K562 (cell line): ENCODE measurements at regions not wholly inside any gene's neighbourhood (a gene's known extent, or its start where the extent isn't known, plus 50 kb on each side); places are given as distances from the start of the nearest gene placed in this dataset.

Source experiments
- ATAC-seq: fragments of 200-7000 bp; cut with Tn5 transposase; 3 replicates; pipeline ENCODE4 v1.9.1; 2020; ENCODE audit warnings: moderate library complexity
- BruUV-seq: library from RNA; stranded (reverse); fragments of 400-500 nt; replicated peaks from 2 replicates; lab custom pipeline; 2021; lab: Mats Ljungman, UMichigan
- CTCF ChIA-PET: fragments of 300-600 bp; formaldehyde crosslinking; extraction: SDS; loops from one replicate; lab custom pipeline; 2021; ENCODE audit warnings: low intra/inter-chr PET ratio; lab: Yijun Ruan, JAX
- POLR2A ChIA-PET: fragments of 300-600, 350-650 bp; sonication (Branson Sonifier 250); formaldehyde crosslinking; extraction: SDS; loops from one replicate; lab custom pipeline; 2021; ENCODE audit warnings: antibody characterized with exemption, inconsistent platforms; lab: Yijun Ruan, JAX
- DNase-seq, 4 experiments: peaks; one replicate each; pipeline versions ENCODE4 v3.0.0 to v3.0.0-alpha.2; 2011 to 2018; ENCODE audit warnings: low spot score in 3 of 4, mixed read lengths in 3 of 4; ENCODE audit errors: extremely low read depth in 1 of 4
- FAIRE-seq: peaks from 2 replicates; lab custom pipeline; 2011; peaks lifted over from hg19 to GRCh38; lab: Jason Lieb, UNC
- H2AFZ ChIP-seq: 2 replicates; pipeline ENCODE4 v1.6.0; 2011; ENCODE audit warnings: low read depth, low read length, control low read depth, inconsistent platforms
- H3K27ac ChIP-seq: fragments of 200-600 bp; 3 replicates; pipeline ENCODE4 v1.8.0; 2011; ENCODE audit warnings: low read depth, mild to moderate bottlenecking, control low read depth, inconsistent platforms, low read length, moderate library complexity, mixed read lengths; ENCODE audit errors: extremely low read depth
- H3K27me3 ChIP-seq, 2 experiments: fragments of 300-600 bp in 1 of 2; 2 replicates in 1 of 2; 3 replicates in 1 of 2; pipeline versions ENCODE4 v1.6.0 to v1.8.0; 2011; ENCODE audit warnings: inconsistent platforms in 2 of 2, low read length in 2 of 2, mild to moderate bottlenecking in 1 of 2, mixed read lengths in 1 of 2, moderate library complexity in 1 of 2; ENCODE audit not compliant: control insufficient read depth in 2 of 2, insufficient read depth in 2 of 2
- H3K36me3 ChIP-seq: fragments of 300-600 bp; 3 replicates; pipeline ENCODE4 v1.8.0; 2011; ENCODE audit warnings: mild to moderate bottlenecking, low read length, inconsistent platforms; ENCODE audit not compliant: control insufficient read depth, insufficient read depth
- H3K4me1 ChIP-seq, 2 experiments: fragments of 200-600 bp in 1 of 2; replicated peaks in 1 of 2; 2 replicates in 1 of 2; 3 replicates in 1 of 2; pipeline versions ENCODE4 v1.5.1 to v1.8.0; 2011; ENCODE audit warnings: inconsistent platforms in 2 of 2, low read length in 2 of 2, mild to moderate bottlenecking in 1 of 2, mixed read lengths in 1 of 2, moderate library complexity in 1 of 2; ENCODE audit not compliant: control insufficient read depth in 2 of 2, insufficient read depth in 2 of 2
- H3K4me2 ChIP-seq: 2 replicates; pipeline ENCODE4 v1.6.1; 2011; ENCODE audit warnings: low read length, control low read depth, inconsistent platforms, mixed read lengths; ENCODE audit not compliant: insufficient read depth
- H3K4me3 ChIP-seq: fragments of 200-600 bp; sonication (generic), shearing (Covaris generic); 2 replicates; pipeline ENCODE4 v1.5.1; 2016; ENCODE audit warnings: control low read depth, inconsistent platforms
- H3K79me2 ChIP-seq: fragments of 200-600 bp; 3 replicates; pipeline ENCODE4 v1.8.0; 2011; ENCODE audit warnings: low read length, inconsistent platforms; ENCODE audit not compliant: control insufficient read depth, insufficient read depth
- H3K9ac ChIP-seq, 2 experiments: 2 replicates each; pipeline versions ENCODE4 v1.6.0 to v1.6.1; 2011; ENCODE audit warnings: low read depth in 2 of 2, low read length in 2 of 2, control low read depth in 1 of 2, inconsistent platforms in 1 of 2, mild to moderate bottlenecking in 1 of 2, mixed read lengths in 1 of 2; ENCODE audit not compliant: insufficient read depth in 1 of 2
- H3K9me1 ChIP-seq: one replicate; pipeline ENCODE4 v1.6.0; 2011; ENCODE audit warnings: inconsistent platforms, mild to moderate bottlenecking, low read length, moderate library complexity; ENCODE audit not compliant: control insufficient read depth, insufficient read depth
- H3K9me3 ChIP-seq: replicated peaks from 2 replicates; pipeline ENCODE4 v1.5.1; 2011; ENCODE audit warnings: low read depth, low read length, inconsistent platforms; ENCODE audit not compliant: control insufficient read depth, insufficient read depth
- H4K20me1 ChIP-seq: replicated peaks from 2 replicates; pipeline ENCODE4 v1.6.1; 2011; ENCODE audit warnings: low read length, inconsistent platforms, mixed read lengths; ENCODE audit not compliant: control insufficient read depth, insufficient read depth
- DNMT1 ChIP-seq: fragments of 450-650 bp; IDR thresholded peaks from 2 replicates; pipeline ENCODE4 v1.6.1; 2016; ENCODE audit warnings: antibody characterized with exemption, mild to moderate bottlenecking
- HOMEZ ChIP-seq: fragments of 250-450 bp; sonication (Bioruptor Pico); IDR thresholded peaks from 2 replicates; pipeline ENCODE4 v1.4.0; 2020; ENCODE audit warnings: mild to moderate bottlenecking, moderate library complexity
- in situ Hi-C: fragments of 300-500 bp; cut with MboI; formaldehyde crosslinking; loops from 4 replicates; pipeline ENCODE4 v1.15.0; 2018; ENCODE audit warnings: inconsistent platforms, mixed read lengths
- intact Hi-C: fragments of 100-400 bp; cut with micrococcal nuclease; formaldehyde crosslinking; loops from 2 replicates; pipeline ENCODE4 v1.14.2; 2022
- TF ChIP-seq, protein P1 (sequence below): fragments of 450-650 bp; IDR thresholded peaks from 2 replicates; pipeline ENCODE4 v1.6.1; 2016; ENCODE audit warnings: borderline replicate concordance

GRCh38 chr4:91916219-91916618 lies 387.5 kb upstream of the GRID2 start:
- in situ Hi-C loops, result no loop called here
- CTCF ChIA-PET, result no interaction called here
- Histone ChIP-seq H3K27ac (no peak overlapping the region), H3K9me3 (no peaks in the 10 kb centered on the region), H3K9me1 (no peaks in the 10 kb centered on the region), H3K4me3 (no peak overlapping the region), H3K27me3 (no peaks in the 10 kb centered on the region), H2AFZ (no peak overlapping the region), H3K4me2 (no peak overlapping the region), H3K4me1 (no peaks in the 10 kb centered on the region)
- ATAC-seq (no peak), FAIRE-seq (no peak), DNase-seq (no peak)
- intact Hi-C loops, result no loop called here
- POLR2A ChIA-PET, result no interaction called here
- BruUV-seq, result no TSS peak
- TF ChIP-seq DNMT1 (no peak), HOMEZ (CRISPR knock-in tag) (no peak)
- TF ChIP-seq, protein P1, sequence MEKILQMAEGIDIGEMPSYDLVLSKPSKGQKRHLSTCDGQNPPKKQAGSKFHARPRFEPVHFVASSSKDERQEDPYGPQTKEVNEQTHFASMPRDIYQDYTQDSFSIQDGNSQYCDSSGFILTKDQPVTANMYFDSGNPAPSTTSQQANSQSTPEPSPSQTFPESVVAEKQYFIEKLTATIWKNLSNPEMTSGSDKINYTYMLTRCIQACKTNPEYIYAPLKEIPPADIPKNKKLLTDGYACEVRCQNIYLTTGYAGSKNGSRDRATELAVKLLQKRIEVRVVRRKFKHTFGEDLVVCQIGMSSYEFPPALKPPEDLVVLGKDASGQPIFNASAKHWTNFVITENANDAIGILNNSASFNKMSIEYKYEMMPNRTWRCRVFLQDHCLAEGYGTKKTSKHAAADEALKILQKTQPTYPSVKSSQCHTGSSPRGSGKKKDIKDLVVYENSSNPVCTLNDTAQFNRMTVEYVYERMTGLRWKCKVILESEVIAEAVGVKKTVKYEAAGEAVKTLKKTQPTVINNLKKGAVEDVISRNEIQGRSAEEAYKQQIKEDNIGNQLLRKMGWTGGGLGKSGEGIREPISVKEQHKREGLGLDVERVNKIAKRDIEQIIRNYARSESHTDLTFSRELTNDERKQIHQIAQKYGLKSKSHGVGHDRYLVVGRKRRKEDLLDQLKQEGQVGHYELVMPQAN, result no peak
- TF ChIP-seq, all 486 proteins: peak for 0
- Histone ChIP-seq H4K20me1 (no peaks in the 10 kb centered on the region), H3K79me2 (no peaks in the 10 kb centered on the region), H3K36me3 (no peaks in the 10 kb centered on the region), H3K9ac (no peak overlapping the region)
